Adrenal gland (tissue), 9 donors: ENCODE measurements at regions not wholly inside any gene's neighbourhood (a gene's known extent, or its start where the extent isn't known, plus 50 kb on each side); places are given as distances from the start of the nearest gene placed in this dataset.

Experiments
- DNase-seq, 7 donors: peaks; one replicate each; pipeline ENCODE4 v3.0.0-alpha.2; 2019 to 2020
- H3K27ac ChIP-seq, 5 donors: fragments of 200-600 bp; sonication (generic) in 4 of 5; 1 replicate in 3 of 5; 2 replicates in 2 of 5; pipeline versions ENCODE4 v1.5.1 to v1.8.0; 2016 to 2020; ENCODE audit warnings: mild to moderate bottlenecking in 1 of 5
- H3K27me3 ChIP-seq: fragments of 200-600 bp; 2 replicates; pipeline ENCODE4 v1.8.0; 2021
- H3K36me3 ChIP-seq, 2 donors: fragments of 200-600 bp; replicated peaks in 1 of 2; 1 replicate in 1 of 2; 2 replicates in 1 of 2; pipeline versions ENCODE4 v1.5.1 to v1.8.0; 2018 to 2022
- H3K4me1 ChIP-seq, 2 donors: fragments of 200-600 bp; replicated peaks in 1 of 2; 1 replicate in 1 of 2; 2 replicates in 1 of 2; pipeline versions ENCODE4 v1.5.1 to v1.8.0; 2018 to 2021
- H3K4me3 ChIP-seq, 4 donors: fragments of 200-600 bp; sonication (generic) in 3 of 4; one replicate each; pipeline ENCODE4 v1.5.1; 2016 to 2018
- H3K9me3 ChIP-seq, 3 donors: fragments of 200-600 bp; sonication (generic) in 1 of 3; replicated peaks in 1 of 3; 1 replicate in 2 of 3; 2 replicates in 1 of 3; pipeline versions ENCODE4 v1.5.1 to v1.8.0; 2016 to 2021
- POLR2A ChIP-seq, 2 donors: fragments of 450-650 bp; IDR thresholded peaks; one replicate each; pipeline ENCODE4 v1.6.1; 2017; ENCODE audit warnings: antibody characterized with exemption in 2 of 2, mild to moderate bottlenecking in 2 of 2, moderate library complexity in 1 of 2
- WGBS, 4 donors: extraction: QIAGEN DNeasy Blood & Tissue Kit in 2 of 4; methylation state at CpG; one replicate each; pipeline versions ENCODE4 v1.1.5 to v1.1.7; 2013 to 2017; 5-methylcytosine and 5-hydroxymethylcytosine counted together
- intact Hi-C, 2 donors: fragments of 100-400 bp; cut with DNase I; formaldehyde crosslinking; loops; one replicate each; pipeline versions ENCODE4 v1.14.1 to v1.15.0; 2022 to 2023
- TF ChIP-seq, protein P1 (sequence below), 6 experiments: fragments of 450-650 bp in 4 of 6; fragments of 200-600 bp in 2 of 6; sonication (generic) in 1 of 6; IDR thresholded peaks; 1 replicate in 5 of 6; 2 replicates in 1 of 6; pipeline versions ENCODE4 v1.5.1 to v1.8.0; 2016 to 2021; ENCODE audit warnings: antibody characterized with exemption in 6 of 6, mild to moderate bottlenecking in 2 of 6, moderate library complexity in 1 of 6
- donor health status: healthy with polysubstance abuse.
- donor health status: Bipolar disorder and iron deficiency.
- donor health status: DM: yes; HTN: yes; CAD: no.
- donor health status: DM: no; HTN: no; CAD: no.
- donor health status: DM: no; HTN: no; CAD: no.

DNA sequence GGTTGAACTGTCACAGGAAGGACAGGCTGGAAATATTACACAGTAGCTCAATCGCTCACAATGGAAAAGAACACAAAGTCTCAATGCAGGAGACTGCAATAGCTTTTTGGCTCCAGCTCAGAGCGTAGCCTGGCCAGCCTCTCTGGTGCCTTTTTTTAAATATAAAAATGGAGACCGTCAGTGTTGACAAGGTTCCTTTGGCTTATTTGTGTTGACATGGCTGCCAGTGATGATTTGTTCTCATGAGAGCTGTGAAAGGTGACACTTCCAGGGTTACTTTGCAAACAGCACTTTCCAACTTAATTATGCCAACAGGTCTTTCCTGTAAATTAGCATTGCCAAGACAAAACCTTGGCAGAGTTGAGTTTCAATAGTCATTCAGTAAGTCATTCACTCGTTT is 70.8 kb downstream of the KCNE4 start:
- 28 to 43% (median 32%) methylated on average over 4 of the region's 4 CpGs for whole genome bisulfite sequencing, 4 donors
- H3K4me3 ChIP-seq, result no peak overlapping the region
- no peak for DNase-seq
- H3K36me3 ChIP-seq, result no peaks in the 10 kb centered on the region
- intact Hi-C loops, result no loop called here
- no peaks in the 10 kb centered on the region for H3K9me3 ChIP-seq
- TF ChIP-seq POLR2A (IDR thresholded peaks at IDR 0.05), result no peak
- TF ChIP-seq, protein P1, sequence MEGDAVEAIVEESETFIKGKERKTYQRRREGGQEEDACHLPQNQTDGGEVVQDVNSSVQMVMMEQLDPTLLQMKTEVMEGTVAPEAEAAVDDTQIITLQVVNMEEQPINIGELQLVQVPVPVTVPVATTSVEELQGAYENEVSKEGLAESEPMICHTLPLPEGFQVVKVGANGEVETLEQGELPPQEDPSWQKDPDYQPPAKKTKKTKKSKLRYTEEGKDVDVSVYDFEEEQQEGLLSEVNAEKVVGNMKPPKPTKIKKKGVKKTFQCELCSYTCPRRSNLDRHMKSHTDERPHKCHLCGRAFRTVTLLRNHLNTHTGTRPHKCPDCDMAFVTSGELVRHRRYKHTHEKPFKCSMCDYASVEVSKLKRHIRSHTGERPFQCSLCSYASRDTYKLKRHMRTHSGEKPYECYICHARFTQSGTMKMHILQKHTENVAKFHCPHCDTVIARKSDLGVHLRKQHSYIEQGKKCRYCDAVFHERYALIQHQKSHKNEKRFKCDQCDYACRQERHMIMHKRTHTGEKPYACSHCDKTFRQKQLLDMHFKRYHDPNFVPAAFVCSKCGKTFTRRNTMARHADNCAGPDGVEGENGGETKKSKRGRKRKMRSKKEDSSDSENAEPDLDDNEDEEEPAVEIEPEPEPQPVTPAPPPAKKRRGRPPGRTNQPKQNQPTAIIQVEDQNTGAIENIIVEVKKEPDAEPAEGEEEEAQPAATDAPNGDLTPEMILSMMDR (IDR thresholded peaks at IDR 0.05), result no peak
- no peaks in the 10 kb centered on the region for H3K27me3 ChIP-seq
- H3K27ac ChIP-seq, result peak overlapping the region in 1 of 5 donors; percentile 27
- no peaks in the 10 kb centered on the region for H3K4me1 ChIP-seq

DNA sequence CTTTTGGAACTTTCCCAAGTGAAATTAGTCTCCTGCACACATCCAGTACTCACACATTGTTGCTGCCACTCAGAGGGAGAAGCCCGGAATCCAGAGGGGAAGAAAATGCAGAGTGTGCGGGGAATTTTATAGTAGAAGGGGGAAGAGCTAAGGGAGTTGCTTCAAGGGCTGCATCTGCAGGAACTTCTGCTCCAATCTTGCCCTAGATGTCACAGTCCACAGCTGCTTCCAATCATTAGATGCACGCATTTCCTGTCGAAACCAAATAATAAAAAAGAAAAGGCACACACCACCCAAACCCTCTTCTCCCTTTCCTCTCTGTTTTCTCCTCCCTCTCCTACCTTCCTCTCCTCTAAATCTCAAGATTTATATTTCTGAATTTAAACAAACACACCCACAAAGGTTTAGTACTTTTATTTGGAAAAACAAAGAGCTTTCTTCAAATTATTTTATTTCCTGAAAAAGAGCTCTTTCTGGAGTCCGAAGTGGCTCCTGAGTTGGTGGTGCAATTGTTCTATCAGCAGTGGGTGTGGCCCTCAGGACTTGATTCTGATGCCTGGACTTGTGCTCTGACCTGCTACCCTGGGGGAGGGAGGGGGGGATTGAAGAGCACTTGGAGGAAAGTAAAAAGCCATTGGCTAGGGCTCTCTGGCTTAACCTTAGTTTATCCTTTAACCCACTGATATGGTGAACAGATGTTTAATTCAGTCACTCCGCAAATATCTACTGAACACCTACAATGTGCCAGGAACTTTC is 72.0 kb downstream of the KCNE4 start:
- TF ChIP-seq, protein P1 (IDR thresholded peaks at IDR 0.05), result no peak
- no peak for TF ChIP-seq POLR2A (IDR thresholded peaks at IDR 0.05)
- intact Hi-C loops, result no loop called here
- Histone ChIP-seq H3K9me3 (no peaks in the 10 kb centered on the region), H3K27ac (peak overlapping the region in 1 of 5 donors; percentile 27), H3K36me3 (no peaks in the 10 kb centered on the region), H3K4me1 (no peaks in the 10 kb centered on the region), H3K4me3 (no peak overlapping the region), H3K27me3 (no peaks in the 10 kb centered on the region)
- no peak for DNase-seq
- 58 to 64% (median 62%) methylated on average over 6 of the region's 6 CpGs for WGBS, 4 donors

DNA sequence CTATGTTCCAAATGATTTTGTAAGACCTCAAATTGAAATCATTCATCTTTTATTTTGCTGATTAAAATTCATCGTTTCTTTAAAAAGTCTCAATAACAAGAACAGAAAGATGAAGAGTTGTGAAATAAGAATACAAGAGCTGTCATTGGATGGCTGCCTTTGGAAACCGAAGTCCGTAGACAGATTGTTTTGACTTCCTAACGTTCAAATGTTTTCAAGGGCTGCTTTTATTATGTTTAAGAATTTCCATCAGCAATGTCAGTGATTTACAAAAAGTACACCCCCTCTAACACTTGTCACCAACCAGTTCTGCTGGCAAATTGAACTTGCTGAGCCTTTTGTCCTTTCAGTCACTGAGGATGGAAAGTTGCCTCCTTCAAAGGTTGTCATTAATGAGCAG is 89.6 kb downstream of the KCNE4 start:
- Histone ChIP-seq H3K27me3 (no peaks in the 10 kb centered on the region), H3K4me1 (no peaks in the 10 kb centered on the region), H3K27ac (no peak overlapping the region), H3K9me3 (no peaks in the 10 kb centered on the region), H3K36me3 (no peaks in the 10 kb centered on the region), H3K4me3 (no peak overlapping the region)
- no peak for DNase-seq
- WGBS, 4 donors, result 64 to 85% (median 74%) methylated on average over 4 of the region's 4 CpGs
- intact Hi-C loops, result no loop called here
- no peak for TF ChIP-seq POLR2A (IDR thresholded peaks at IDR 0.05)
- TF ChIP-seq, protein P1 (IDR thresholded peaks at IDR 0.05), result no peak

DNA sequence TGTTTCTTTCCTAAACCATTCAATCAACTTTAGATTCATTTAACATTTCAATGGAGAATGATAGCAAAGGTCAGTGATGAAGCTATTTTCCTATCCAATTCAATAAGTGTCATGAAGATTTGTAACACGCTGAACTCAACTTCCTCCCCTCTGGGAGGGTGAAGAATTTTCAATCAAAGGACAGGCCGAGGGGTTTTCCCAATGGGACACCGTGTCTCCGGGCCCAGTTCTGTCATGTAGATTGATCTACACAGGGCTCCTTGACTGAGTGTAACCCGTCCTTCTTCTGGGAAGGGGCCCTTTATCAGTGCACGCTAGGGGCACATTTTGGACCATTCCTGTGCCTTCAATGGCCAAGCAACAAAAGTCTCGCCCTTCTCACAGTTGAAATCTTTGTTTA is 90.1 kb downstream of the KCNE4 start:
- Histone ChIP-seq H3K9me3 (no peaks in the 10 kb centered on the region), H3K27ac (no peak overlapping the region), H3K36me3 (no peaks in the 10 kb centered on the region), H3K4me1 (no peaks in the 10 kb centered on the region), H3K4me3 (no peak overlapping the region), H3K27me3 (no peaks in the 10 kb centered on the region)
- WGBS, 4 donors, result 57 to 69% (median 68%) methylated on average over 7 of the region's 7 CpGs
- TF ChIP-seq POLR2A (IDR thresholded peaks at IDR 0.05), result no peak
- TF ChIP-seq, protein P1 (IDR thresholded peaks at IDR 0.05), result no peak
- DNase-seq, result no peak
- intact Hi-C loops, result no loop called here
